Activated naive CD4-positive, alpha-beta T cell treated with anti-CD3 and anti-CD28 coated beads for 36 hours (primary cell): ENCODE measurements at regions not wholly inside any gene's neighbourhood (a gene's known extent, or its start where the extent isn't known, plus 50 kb on each side); places are given as distances from the start of the nearest gene placed in this dataset.
"Not testable (repeated sequence)": the region's sequence is repeated elsewhere in the genome, so short reads cannot be mapped to it uniquely, and the experiment has no call there.

Experiments used
- CTCF ChIA-PET: fragments of 350-600 bp; sonication (Branson Sonifier 250); formaldehyde crosslinking; loops from one replicate; lab custom pipeline; 2021; ENCODE audit warnings: antibody characterized with exemption; lab: Charles Lee
- DNase-seq: peaks from one replicate; pipeline ENCODE4 v3.0.0-alpha.2; 2020
- H3K27ac Mint-ChIP-seq: one replicate; pipeline ENCODE4 v1.8.0; 2021; ENCODE audit warnings: mild to moderate bottlenecking, mixed read lengths
- H3K27me3 Mint-ChIP-seq: one replicate; pipeline ENCODE4 v1.8.0; 2021; ENCODE audit warnings: low read depth, mixed read lengths
- H3K36me3 Mint-ChIP-seq: one replicate; pipeline ENCODE4 v1.8.0; 2021; ENCODE audit warnings: low read depth, mixed read lengths
- H3K4me1 Mint-ChIP-seq: one replicate; pipeline ENCODE4 v1.8.0; 2021; ENCODE audit warnings: low read depth, mixed read lengths
- H3K4me3 Mint-ChIP-seq: one replicate; pipeline ENCODE4 v1.8.0; 2021; ENCODE audit warnings: mild to moderate bottlenecking, moderate library complexity, mixed read lengths
- H3K9me3 Mint-ChIP-seq: one replicate; pipeline ENCODE4 v1.8.0; 2021; ENCODE audit warnings: mixed read lengths
- intact Hi-C: fragments of 100-400 bp; cut with micrococcal nuclease; formaldehyde crosslinking; loops from one replicate; pipeline ENCODE4 v1.15.1; 2023

GRCh38 chr4:53703267-53703655, 112.0 kb upstream of the LNX1 start:
- CTCF ChIA-PET: no interaction called here
- DNase-seq: no peak
- Mint-ChIP-seq H3K4me3 (no peak overlapping the region), H3K27me3 (peaks cover 27% of the 10 kb centered on the region), H3K36me3 (no peaks in the 10 kb centered on the region), H3K4me1 (peaks cover 12% of the 10 kb centered on the region), H3K9me3 (no peaks in the 10 kb centered on the region), H3K27ac (no peak overlapping the region)
- intact Hi-C loops: loop anchor here (10.0 kb wide), 1 partner anchor 202 kb away; no protein-coding TSS in a partner anchor

GRCh38 chr4:53702334-53703266, 111.3 kb upstream of the LNX1 start:
- CTCF ChIA-PET: no interaction called here
- no peak overlapping the region for H3K27ac Mint-ChIP-seq
- no peak overlapping the region for H3K4me3 Mint-ChIP-seq

GRCh38 chr4:53701260-53701659, 110.0 kb upstream of the LNX1 start:
- H3K27me3 Mint-ChIP-seq: peaks cover 18% of the 10 kb centered on the region
- H3K9me3 Mint-ChIP-seq, H3K4me3 Mint-ChIP-seq, H3K27ac Mint-ChIP-seq, DNase-seq, H3K36me3 Mint-ChIP-seq, CTCF ChIA-PET: not testable (repeated sequence)
- intact Hi-C loops: loop anchor here (10.0 kb wide), 1 partner anchor 204 kb away; no protein-coding TSS in a partner anchor
- peaks cover 12% of the 10 kb centered on the region for H3K4me1 Mint-ChIP-seq

More at GRCh38 chr4:53702334-53703266, 111.3 kb upstream of the LNX1 start:
- Mint-ChIP-seq H3K9me3 (no peaks in the 10 kb centered on the region), H3K4me1 (peaks cover 12% of the 10 kb centered on the region), H3K27me3 (peaks cover 27% of the 10 kb centered on the region), H3K36me3 (no peaks in the 10 kb centered on the region)
- intact Hi-C loops: loop anchor here (10.0 kb wide), 1 partner anchor 202 kb away; no protein-coding TSS in a partner anchor
- no peak for DNase-seq

GRCh38 chr4:53699310-53699709, 108.0 kb upstream of the LNX1 start:
- DNase-seq, H3K36me3 Mint-ChIP-seq, H3K27ac Mint-ChIP-seq, H3K4me3 Mint-ChIP-seq, H3K9me3 Mint-ChIP-seq, intact Hi-C loops, H3K27me3 Mint-ChIP-seq, CTCF ChIA-PET: not testable (repeated sequence)
- H3K4me1 Mint-ChIP-seq: peaks cover 12% of the 10 kb centered on the region

GRCh38 chr4:53697016-53697685, 105.9 kb upstream of the LNX1 start:
- H3K4me3 Mint-ChIP-seq: no peak overlapping the region
- H3K9me3 Mint-ChIP-seq: no peaks in the 10 kb centered on the region
- H3K27me3 Mint-ChIP-seq: peaks cover 5% of the 10 kb centered on the region
- no peak overlapping the region for H3K27ac Mint-ChIP-seq
- H3K36me3 Mint-ChIP-seq: no peaks in the 10 kb centered on the region
- intact Hi-C loops: no loop called here
- DNase-seq: no peak
- CTCF ChIA-PET: no interaction called here
- no peaks in the 10 kb centered on the region for H3K4me1 Mint-ChIP-seq

- CTCF ChIA-PET: no interaction called here
- Mint-ChIP-seq H3K4me1 (no peaks in the 10 kb centered on the region), H3K4me3 (no peak overlapping the region), H3K27ac (no peak overlapping the region), H3K27me3 (peaks cover 10% of the 10 kb centered on the region), H3K9me3 (no peaks in the 10 kb centered on the region), H3K36me3 (no peaks in the 10 kb centered on the region)
- DNase-seq: no peak
- intact Hi-C loops: no loop called here
Measured at GRCh38 chr4:53695540-53696463, 104.5 kb upstream of the LNX1 start.

GRCh38 chr4:53694666-53695065, 103.4 kb upstream of the LNX1 start:
- intact Hi-C loops: no loop called here
- CTCF ChIA-PET: interaction anchor here (1.4 kb wide), 1 partner anchor 17 kb away, joined by 3 read pairs; no protein-coding TSS in a partner anchor

GRCh38 chr4:53693909-53694308, 102.6 kb upstream of the LNX1 start:
- Mint-ChIP-seq H3K9me3 (no peaks in the 10 kb centered on the region), H3K36me3 (no peaks in the 10 kb centered on the region), H3K27ac (no peak overlapping the region), H3K4me3 (no peak overlapping the region), H3K27me3 (peaks cover 23% of the 10 kb centered on the region), H3K4me1 (no peaks in the 10 kb centered on the region)
- intact Hi-C loops: no loop called here
- DNase-seq: no peak
- CTCF ChIA-PET: interaction anchor here (0.6 to 1.4 kb wide), 2 partner anchors 17 to 133 kb away, joined by 3 read pairs; no protein-coding TSS in a partner anchor

More at GRCh38 chr4:53694666-53695065, 103.4 kb upstream of the LNX1 start:
- no peaks in the 10 kb centered on the region for H3K4me1 Mint-ChIP-seq
- no peak overlapping the region for H3K4me3 Mint-ChIP-seq
- DNase-seq: no peak
- no peak overlapping the region for H3K27ac Mint-ChIP-seq
- H3K27me3 Mint-ChIP-seq: peaks cover 17% of the 10 kb centered on the region
- no peaks in the 10 kb centered on the region for H3K9me3 Mint-ChIP-seq
- H3K36me3 Mint-ChIP-seq: no peaks in the 10 kb centered on the region

- intact Hi-C loops: no loop called here
- DNase-seq: no peak
- H3K27ac Mint-ChIP-seq: no peak overlapping the region
- no peaks in the 10 kb centered on the region for H3K36me3 Mint-ChIP-seq
- no peaks in the 10 kb centered on the region for H3K9me3 Mint-ChIP-seq
- peaks cover 23% of the 10 kb centered on the region for H3K27me3 Mint-ChIP-seq
- H3K4me3 Mint-ChIP-seq: no peak overlapping the region
- no peaks in the 10 kb centered on the region for H3K4me1 Mint-ChIP-seq
- CTCF ChIA-PET: interaction anchor here (1.4 kb wide), 1 partner anchor 18 kb away, joined by 3 read pairs; no protein-coding TSS in a partner anchor
Measured at GRCh38 chr4:53693408-53693807, 102.1 kb upstream of the LNX1 start.

- CTCF ChIA-PET: no interaction called here
- Mint-ChIP-seq H3K9me3 (no peaks in the 10 kb centered on the region), H3K36me3 (no peaks in the 10 kb centered on the region), H3K27me3 (peaks cover 33% of the 10 kb centered on the region), H3K4me3 (no peak overlapping the region), H3K27ac (no peak overlapping the region), H3K4me1 (peaks cover 5% of the 10 kb centered on the region)
- peak; percentile 30 for DNase-seq
- intact Hi-C loops: no loop called here
Measured at GRCh38 chr4:53688186-53688790, 97.0 kb upstream of the LNX1 start.

GRCh38 chr4:53686521-53686920, 95.2 kb upstream of the LNX1 start:
- H3K27me3 Mint-ChIP-seq: peaks cover 26% of the 10 kb centered on the region
- H3K9me3 Mint-ChIP-seq: no peaks in the 10 kb centered on the region
- H3K36me3 Mint-ChIP-seq: no peaks in the 10 kb centered on the region
- CTCF ChIA-PET: no interaction called here
- no peak overlapping the region for H3K4me3 Mint-ChIP-seq
- H3K27ac Mint-ChIP-seq: no peak overlapping the region
- H3K4me1 Mint-ChIP-seq: peaks cover 5% of the 10 kb centered on the region
- DNase-seq: no peak
- intact Hi-C loops: no loop called here
